ENCODE measurements at regions not wholly inside any gene's neighbourhood (a gene's known extent, or its start where the extent isn't known, plus 50 kb on each side); places are given as distances from the start of the nearest gene placed in this dataset.

GRCh38 chr5:3842591-3842990 is 247.0 kb downstream of the IRX1 start:
- Histone ChIP-seq H3K4me3 (no peak overlapping the region), H3K4me1 (replicated peaks) (no peaks in the 10 kb centered on the region), H3K27me3 (replicated peaks; ENCODE audit: insufficient read depth) (no peaks in the 10 kb centered on the region), H3K36me3 (no peaks in the 10 kb centered on the region), H3K27ac (no peak overlapping the region), H3K9me3 (no peaks in the 10 kb centered on the region)
- intact Hi-C loops (cut with DNase I), result no loop called here
- no peak for DNase-seq (ENCODE audit: low spot score)
- TF ChIP-seq CTCF (IDR thresholded peaks at IDR 0.05) (no peak), POLR2AphosphoS5 (IDR thresholded peaks at IDR 0.05) (no peak), POLR2A (IDR thresholded peaks at IDR 0.05) (no peak)
- 85% methylated on average over 6 of the region's 6 CpGs for WGBS

- no peak overlapping the region for H3K4me3 ChIP-seq
- no peaks in the 10 kb centered on the region for H3K4me1 ChIP-seq (replicated peaks)
- H3K36me3 ChIP-seq, result no peaks in the 10 kb centered on the region
- H3K27ac ChIP-seq, result no peak overlapping the region
- intact Hi-C loops (cut with DNase I), result no loop called here
- no peak for DNase-seq (ENCODE audit: low spot score)
- WGBS, result 48% methylated on average over 6 of the region's 6 CpGs
- no peaks in the 10 kb centered on the region for H3K27me3 ChIP-seq (replicated peaks; ENCODE audit: insufficient read depth)
- TF ChIP-seq CTCF (IDR thresholded peaks at IDR 0.05), result no peak
- no peak for TF ChIP-seq POLR2A (IDR thresholded peaks at IDR 0.05)
- no peak for TF ChIP-seq POLR2AphosphoS5 (IDR thresholded peaks at IDR 0.05)
- no peaks in the 10 kb centered on the region for H3K9me3 ChIP-seq
Measured at GRCh38 chr5:3843706-3844105, 248.1 kb downstream of the IRX1 start.

- no peaks in the 10 kb centered on the region for H3K27me3 ChIP-seq (replicated peaks; ENCODE audit: insufficient read depth)
- H3K9me3 ChIP-seq, result no peaks in the 10 kb centered on the region
- DNase-seq (ENCODE audit: low spot score), result no peak
- H3K27ac ChIP-seq, result no peak overlapping the region
- no peak overlapping the region for H3K4me3 ChIP-seq
- 63% methylated on average over 7 of the region's 7 CpGs for WGBS
- TF ChIP-seq POLR2A (IDR thresholded peaks at IDR 0.05) (no peak), CTCF (IDR thresholded peaks at IDR 0.05) (no peak), POLR2AphosphoS5 (IDR thresholded peaks at IDR 0.05) (no peak)
- H3K36me3 ChIP-seq, result no peaks in the 10 kb centered on the region
- H3K4me1 ChIP-seq (replicated peaks), result no peaks in the 10 kb centered on the region
- intact Hi-C loops (cut with DNase I), result no loop called here
Measured at GRCh38 chr5:3844266-3844665, 248.6 kb downstream of the IRX1 start.

GRCh38 chr5:3845230-3845629 is 249.6 kb downstream of the IRX1 start:
- WGBS, result 83% methylated on average over 5 of the region's 5 CpGs
- intact Hi-C loops (cut with DNase I), result no loop called here

More at GRCh38 chr5:3845230-3845629, 249.6 kb downstream of the IRX1 start:
- Histone ChIP-seq H3K4me3 (no peak overlapping the region), H3K9me3 (no peaks in the 10 kb centered on the region), H3K27ac (no peak overlapping the region), H3K4me1 (replicated peaks) (no peaks in the 10 kb centered on the region), H3K27me3 (replicated peaks; ENCODE audit: insufficient read depth) (no peaks in the 10 kb centered on the region), H3K36me3 (no peaks in the 10 kb centered on the region)
- DNase-seq (ENCODE audit: low spot score), result no peak
- TF ChIP-seq POLR2A (IDR thresholded peaks at IDR 0.05) (no peak), POLR2AphosphoS5 (IDR thresholded peaks at IDR 0.05) (no peak), CTCF (IDR thresholded peaks at IDR 0.05) (no peak)

Measured in prostate gland (tissue), 2 donors.